ENCODE measurements at regions not wholly inside any gene's neighbourhood (a gene's known extent, or its start where the extent isn't known, plus 50 kb on each side); places are given as distances from the start of the nearest gene placed in this dataset.

- Histone ChIP-seq H3K27me3 (ENCODE audit: control insufficient read depth in 4 of 4, insufficient read depth in 4 of 4, low read length in 3 of 4) (peaks cover 0 to 2% (median 0%) of the 10 kb centered on the region in 4 donors), H3K4me1 (ENCODE audit: control insufficient read depth in 4 of 4, insufficient read depth in 4 of 4, low read length in 3 of 4) (no peaks in the 10 kb centered on the region), H3K9ac (ENCODE audit: low read depth in 1 of 2, low read length in 2 of 2) (no peak overlapping the region), H3K9me3 (ENCODE audit: control insufficient read depth in 4 of 4, low read length in 3 of 4) (no peaks in the 10 kb centered on the region), H3K4me3 (ENCODE audit: low read depth in 1 of 3, low read length in 3 of 3) (no peak overlapping the region), H3K36me3 (ENCODE audit: control insufficient read depth in 4 of 4, insufficient read depth in 3 of 4, low read depth in 1 of 4, low read length in 3 of 4) (no peaks in the 10 kb centered on the region), H3K27ac (ENCODE audit: low read depth in 1 of 2, low read length in 2 of 2) (no peak overlapping the region)
- no peak for TF ChIP-seq FOXA2 (IDR thresholded peaks at IDR 0.05)
- no peak for TF ChIP-seq HNF4A (conservative IDR thresholded peaks at IDR 0.05)
- no peak for TF ChIP-seq GABPA (IDR thresholded peaks at IDR 0.05 in 1 of 2, conservative IDR thresholded peaks at IDR 0.05 in 1 of 2)
- TF ChIP-seq TAF1 (conservative IDR thresholded peaks at IDR 0.05), result no peak
- TF ChIP-seq SP1 (IDR thresholded peaks at IDR 0.05), result no peak
- DNase-seq (ENCODE audit: low spot score), result no peak
- WGBS, result 64% methylated on average over 5 of the region's 5 CpGs
Measured at GRCh38 chrX:140343226-140343868, 161.5 kb downstream of the SOX3 start.

- H3K9ac ChIP-seq (ENCODE audit: low read depth in 1 of 2, low read length in 2 of 2), result no peak overlapping the region
- H3K36me3 ChIP-seq (ENCODE audit: control insufficient read depth in 4 of 4, insufficient read depth in 3 of 4, low read depth in 1 of 4, low read length in 3 of 4), result no peaks in the 10 kb centered on the region
- H3K9me3 ChIP-seq (ENCODE audit: control insufficient read depth in 4 of 4, low read length in 3 of 4), result no peaks in the 10 kb centered on the region
- no peak for TF ChIP-seq FOXA2 (IDR thresholded peaks at IDR 0.05)
- no peak for TF ChIP-seq RAD21 (IDR thresholded peaks at IDR 0.05)
- TF ChIP-seq TAF1 (conservative IDR thresholded peaks at IDR 0.05), result no peak
- no peaks in the 10 kb centered on the region for H3K4me1 ChIP-seq (ENCODE audit: control insufficient read depth in 4 of 4, insufficient read depth in 4 of 4, low read length in 3 of 4)
- WGBS, result 68% methylated on average over 1 of the region's 1 CpG
- peaks cover 0 to 2% (median 0%) of the 10 kb centered on the region in 4 donors for H3K27me3 ChIP-seq (ENCODE audit: control insufficient read depth in 4 of 4, insufficient read depth in 4 of 4, low read length in 3 of 4)
- DNase-seq (ENCODE audit: low spot score), result no peak
- H3K4me3 ChIP-seq (ENCODE audit: low read depth in 1 of 3, low read length in 3 of 3), result no peak overlapping the region
- H3K27ac ChIP-seq (ENCODE audit: low read depth in 1 of 2, low read length in 2 of 2), result no peak overlapping the region
Measured at GRCh38 chrX:140342410-140342809, 162.5 kb downstream of the SOX3 start.

GRCh38 chrX:140337263-140337662 is 167.6 kb downstream of the SOX3 start:
- H3K9ac ChIP-seq (ENCODE audit: low read depth in 1 of 2, low read length in 2 of 2), result no peak overlapping the region
- no peak for DNase-seq (ENCODE audit: low spot score)
- H3K4me3 ChIP-seq (ENCODE audit: low read depth in 1 of 3, low read length in 3 of 3), result no peak overlapping the region
- no peaks in the 10 kb centered on the region for H3K9me3 ChIP-seq (ENCODE audit: control insufficient read depth in 4 of 4, low read length in 3 of 4)
- no peaks in the 10 kb centered on the region for H3K36me3 ChIP-seq (ENCODE audit: control insufficient read depth in 4 of 4, insufficient read depth in 3 of 4, low read depth in 1 of 4, low read length in 3 of 4)
- H3K4me1 ChIP-seq (ENCODE audit: control insufficient read depth in 4 of 4, insufficient read depth in 4 of 4, low read length in 3 of 4), result no peaks in the 10 kb centered on the region
- H3K27me3 ChIP-seq (ENCODE audit: control insufficient read depth in 4 of 4, insufficient read depth in 4 of 4, low read length in 3 of 4), result peaks cover 0 to 2% (median 0%) of the 10 kb centered on the region in 4 donors
- no peak overlapping the region for H3K27ac ChIP-seq (ENCODE audit: low read depth in 1 of 2, low read length in 2 of 2)
- TF ChIP-seq SP1 (IDR thresholded peaks at IDR 0.05) (no peak), NR2F2 (IDR thresholded peaks at IDR 0.05) (no peak), JUND (IDR thresholded peaks at IDR 0.05) (no peak), RAD21 (IDR thresholded peaks at IDR 0.05) (no peak), GABPA (IDR thresholded peaks at IDR 0.05 in 1 of 2, conservative IDR thresholded peaks at IDR 0.05 in 1 of 2) (no peak), RXRA (IDR thresholded peaks at IDR 0.05) (no peak), EGR1 (IDR thresholded peaks at IDR 0.05; ENCODE audit: low read depth in 2 of 2) (no peak), REST (IDR thresholded peaks at IDR 0.05) (no peak), FOXA2 (IDR thresholded peaks at IDR 0.05) (no peak), MAX (IDR thresholded peaks at IDR 0.05) (no peak)
- WGBS, result 85% methylated on average over 1 of the region's 1 CpG
